Adrenal gland (tissue), 9 donors: ENCODE measurements at regions not wholly inside any gene's neighbourhood (a gene's known extent, or its start where the extent isn't known, plus 50 kb on each side); places are given as distances from the start of the nearest gene placed in this dataset.

Experiments
- DNase-seq, 7 donors: peaks; one replicate each; pipeline ENCODE4 v3.0.0-alpha.2; 2019 to 2020
- H3K27ac ChIP-seq, 5 donors: fragments of 200-600 bp; sonication (generic) in 4 of 5; 1 replicate in 3 of 5; 2 replicates in 2 of 5; pipeline versions ENCODE4 v1.5.1 to v1.8.0; 2016 to 2020; ENCODE audit warnings: mild to moderate bottlenecking in 1 of 5
- H3K27me3 ChIP-seq: fragments of 200-600 bp; 2 replicates; pipeline ENCODE4 v1.8.0; 2021
- H3K36me3 ChIP-seq, 2 donors: fragments of 200-600 bp; replicated peaks in 1 of 2; 1 replicate in 1 of 2; 2 replicates in 1 of 2; pipeline versions ENCODE4 v1.5.1 to v1.8.0; 2018 to 2022
- H3K4me1 ChIP-seq, 2 donors: fragments of 200-600 bp; replicated peaks in 1 of 2; 1 replicate in 1 of 2; 2 replicates in 1 of 2; pipeline versions ENCODE4 v1.5.1 to v1.8.0; 2018 to 2021
- H3K4me3 ChIP-seq, 4 donors: fragments of 200-600 bp; sonication (generic) in 3 of 4; one replicate each; pipeline ENCODE4 v1.5.1; 2016 to 2018
- H3K9me3 ChIP-seq, 3 donors: fragments of 200-600 bp; sonication (generic) in 1 of 3; replicated peaks in 1 of 3; 1 replicate in 2 of 3; 2 replicates in 1 of 3; pipeline versions ENCODE4 v1.5.1 to v1.8.0; 2016 to 2021
- CTCF ChIP-seq, 6 experiments: fragments of 450-650 bp in 4 of 6; fragments of 200-600 bp in 2 of 6; sonication (generic) in 1 of 6; IDR thresholded peaks; 1 replicate in 5 of 6; 2 replicates in 1 of 6; pipeline versions ENCODE4 v1.5.1 to v1.8.0; 2016 to 2021; ENCODE audit warnings: antibody characterized with exemption in 6 of 6, mild to moderate bottlenecking in 2 of 6, moderate library complexity in 1 of 6
- POLR2A ChIP-seq, 2 donors: fragments of 450-650 bp; IDR thresholded peaks; one replicate each; pipeline ENCODE4 v1.6.1; 2017; ENCODE audit warnings: antibody characterized with exemption in 2 of 2, mild to moderate bottlenecking in 2 of 2, moderate library complexity in 1 of 2
- WGBS, 4 donors: extraction: QIAGEN DNeasy Blood & Tissue Kit in 2 of 4; methylation state at CpG; one replicate each; pipeline versions ENCODE4 v1.1.5 to v1.1.7; 2013 to 2017; 5-methylcytosine and 5-hydroxymethylcytosine counted together
- intact Hi-C, 2 donors: fragments of 100-400 bp; cut with DNase I; formaldehyde crosslinking; loops; one replicate each; pipeline versions ENCODE4 v1.14.1 to v1.15.0; 2022 to 2023
- donor health status: healthy with polysubstance abuse.
- donor health status: Bipolar disorder and iron deficiency.
- donor health status: DM: yes; HTN: yes; CAD: no.
- donor health status: DM: no; HTN: no; CAD: no.
- donor health status: DM: no; HTN: no; CAD: no.

- peak; percentile 30 to 83 (median 64) for DNase-seq
- Histone ChIP-seq H3K27ac (peak overlapping the region in 2 of 5 donors; percentile 20 to 57), H3K9me3 (no peaks in the 10 kb centered on the region), H3K27me3 (no peaks in the 10 kb centered on the region), H3K4me1 (peaks cover 0 to 23% of the 10 kb centered on the region in 2 donors), H3K4me3 (no peak overlapping the region), H3K36me3 (no peaks in the 10 kb centered on the region)
- TF ChIP-seq CTCF (IDR thresholded peaks at IDR 0.05) (no peak), POLR2A (IDR thresholded peaks at IDR 0.05) (no peak)
- WGBS, 4 donors = 22 to 50% (median 44%) methylated on average over 1 of the region's 1 CpG
- intact Hi-C loops = no loop called here
These were observed 320.3 kb upstream of the TGFBR2 start for GRCh38 chr3:30286007-30286669.

GRCh38 chr3:30286811-30287210, 319.6 kb upstream of the TGFBR2 start:
- Histone ChIP-seq H3K4me3 (no peak overlapping the region), H3K4me1 (peaks cover 0 to 23% of the 10 kb centered on the region in 2 donors)

GRCh38 chr3:30288830-30289229, 317.6 kb upstream of the TGFBR2 start:
- Histone ChIP-seq H3K4me3 (no peak overlapping the region), H3K36me3 (no peaks in the 10 kb centered on the region), H3K4me1 (peaks cover 0 to 19% of the 10 kb centered on the region in 2 donors), H3K27ac (no peak overlapping the region), H3K9me3 (no peaks in the 10 kb centered on the region), H3K27me3 (no peaks in the 10 kb centered on the region)
- intact Hi-C loops = no loop called here
- DNase-seq = no peak
- no peak for TF ChIP-seq POLR2A (IDR thresholded peaks at IDR 0.05)
- no peak for TF ChIP-seq CTCF (IDR thresholded peaks at IDR 0.05)

More at GRCh38 chr3:30286811-30287210, 319.6 kb upstream of the TGFBR2 start:
- WGBS, 4 donors = 82 to 91% (median 88%) methylated on average over 2 of the region's 2 CpGs
- TF ChIP-seq CTCF (IDR thresholded peaks at IDR 0.05) = no peak
- Histone ChIP-seq H3K27me3 (no peaks in the 10 kb centered on the region), H3K27ac (no peak overlapping the region), H3K36me3 (no peaks in the 10 kb centered on the region), H3K9me3 (no peaks in the 10 kb centered on the region)
- intact Hi-C loops = no loop called here
- DNase-seq = no peak

- Histone ChIP-seq H3K27ac (no peak overlapping the region), H3K4me1 (peaks cover 0 to 19% of the 10 kb centered on the region in 2 donors), H3K36me3 (no peaks in the 10 kb centered on the region), H3K4me3 (no peak overlapping the region), H3K9me3 (no peaks in the 10 kb centered on the region), H3K27me3 (no peaks in the 10 kb centered on the region)
- WGBS, 4 donors = 19 to 33% (median 28%) methylated on average over 1 of the region's 1 CpG
- TF ChIP-seq CTCF (IDR thresholded peaks at IDR 0.05) = no peak
- TF ChIP-seq POLR2A (IDR thresholded peaks at IDR 0.05) = no peak
- intact Hi-C loops = no loop called here
- DNase-seq = no peak
These were observed 317.1 kb upstream of the TGFBR2 start for GRCh38 chr3:30289324-30289723.
